GM12891 (cell line): ENCODE measurements at regions not wholly inside any gene's neighbourhood (a gene's known extent, or its start where the extent isn't known, plus 50 kb on each side); places are given as distances from the start of the nearest gene placed in this dataset.

Experiments
- PAX5 ChIP-seq: IDR thresholded peaks from 2 replicates; pipeline ENCODE4 v1.6.1; 2011; ENCODE audit warnings: low read length, moderate library complexity, mild to moderate bottlenecking; ENCODE audit not compliant: insufficient read depth, severe bottlenecking
- POLR2A ChIP-seq: IDR thresholded peaks from 2 replicates; pipeline ENCODE4 v1.6.1; 2011; ENCODE audit warnings: low read depth, low read length, control low read depth
- POLR2AphosphoS5 ChIP-seq: IDR thresholded peaks from 2 replicates; pipeline ENCODE4 v1.6.1; 2011; ENCODE audit warnings: low read depth, low read length, control low read depth
- POU2F2 ChIP-seq: IDR thresholded peaks from 2 replicates; pipeline ENCODE4 v1.6.1; 2011; ENCODE audit warnings: low read depth, mild to moderate bottlenecking, control low read depth, low read length, moderate library complexity
- SPI1 ChIP-seq: IDR thresholded peaks from 2 replicates; pipeline ENCODE4 v1.6.1; 2011; ENCODE audit warnings: low read depth, low read length, control low read depth
- TAF1 ChIP-seq: IDR thresholded peaks from 2 replicates; pipeline ENCODE4 v1.6.1; 2011; ENCODE audit warnings: low read depth, low read length, control low read depth

- no peak for TF ChIP-seq POLR2A
- no peak for TF ChIP-seq PAX5
- no peak for TF ChIP-seq POLR2AphosphoS5
- no peak for TF ChIP-seq TAF1
- TF ChIP-seq SPI1 = no peak
- TF ChIP-seq POU2F2 = no peak
Measured at GRCh38 chr5:61641748-61642565, 309.9 kb downstream of the ZSWIM6 start.
